BLaER1 (cell line): ENCODE measurements at regions not wholly inside any gene's neighbourhood (a gene's known extent, or its start where the extent isn't known, plus 50 kb on each side); places are given as distances from the start of the nearest gene placed in this dataset.
"Not testable (repeated sequence)": the region's sequence is repeated elsewhere in the genome, so short reads cannot be mapped to it uniquely, and the experiment has no call there.

ENCODE experiments used
- H3K27ac ChIP-seq: shearing (Covaris generic); formaldehyde crosslinking; 2 replicates; pipeline ENCODE4 v1.8.1; 2022
- H3K27me3 ChIP-seq: shearing (Covaris generic); formaldehyde crosslinking; 2 replicates; pipeline ENCODE4 v1.8.1; 2022
- H3K36me3 ChIP-seq: shearing (Covaris generic); formaldehyde crosslinking; 2 replicates; pipeline ENCODE4 v1.8.1; 2022
- H3K4me1 ChIP-seq: shearing (Covaris generic); formaldehyde crosslinking; 2 replicates; pipeline ENCODE4 v1.8.1; 2022
- H3K4me2 ChIP-seq: shearing (Covaris generic); formaldehyde crosslinking; 2 replicates; pipeline ENCODE4 v1.8.1; 2022
- H3K4me3 ChIP-seq: shearing (Covaris generic); formaldehyde crosslinking; 2 replicates; pipeline ENCODE4 v1.8.1; 2022
- H3K9ac ChIP-seq: shearing (Covaris generic); formaldehyde crosslinking; 2 replicates; pipeline ENCODE4 v1.8.1; 2022
- H3K9me3 ChIP-seq: shearing (Covaris generic); formaldehyde crosslinking; 2 replicates; pipeline ENCODE4 v1.8.1; 2022
- H4K20me1 ChIP-seq: shearing (Covaris generic); formaldehyde crosslinking; 2 replicates; pipeline ENCODE4 v1.8.1; 2022

GRCh38 chr21:9862456-9862855 is 658.9 kb upstream of the TPTE start:
- peaks cover 41% of the 10 kb centered on the region for H3K9me3 ChIP-seq
- H3K27ac ChIP-seq, H3K27me3 ChIP-seq, H3K4me1 ChIP-seq, H3K4me3 ChIP-seq, H4K20me1 ChIP-seq, H3K4me2 ChIP-seq, H3K9ac ChIP-seq, H3K36me3 ChIP-seq: not testable (repeated sequence)

GRCh38 chr21:9867815-9868214 is 653.6 kb upstream of the TPTE start:
- H3K36me3 ChIP-seq, H4K20me1 ChIP-seq, H3K4me1 ChIP-seq, H3K9ac ChIP-seq, H3K4me3 ChIP-seq, H3K4me2 ChIP-seq, H3K27ac ChIP-seq, H3K27me3 ChIP-seq: not testable (repeated sequence)
- H3K9me3 ChIP-seq = peaks cover 30% of the 10 kb centered on the region

GRCh38 chr21:9873096-9873495 is 648.3 kb upstream of the TPTE start:
- H4K20me1 ChIP-seq, H3K4me3 ChIP-seq, H3K27me3 ChIP-seq, H3K9me3 ChIP-seq, H3K4me2 ChIP-seq, H3K9ac ChIP-seq, H3K27ac ChIP-seq, H3K36me3 ChIP-seq, H3K4me1 ChIP-seq: not testable (repeated sequence)

- H3K9ac ChIP-seq, H3K4me1 ChIP-seq, H3K36me3 ChIP-seq, H3K4me3 ChIP-seq, H3K4me2 ChIP-seq, H4K20me1 ChIP-seq, H3K27me3 ChIP-seq, H3K27ac ChIP-seq: not testable (repeated sequence)
- peaks cover 10% of the 10 kb centered on the region for H3K9me3 ChIP-seq
Observed at GRCh38 chr21:9874136-9874535, 647.2 kb upstream of the TPTE start.

- not testable (repeated sequence) for H4K20me1 ChIP-seq, H3K36me3 ChIP-seq, H3K4me3 ChIP-seq, H3K4me1 ChIP-seq, H3K27ac ChIP-seq, H3K4me2 ChIP-seq, H3K27me3 ChIP-seq, H3K9ac ChIP-seq
- peaks cover 41% of the 10 kb centered on the region for H3K9me3 ChIP-seq
Observed at GRCh38 chr21:9881430-9881829, 640.0 kb upstream of the TPTE start.

GRCh38 chr21:9883047-9883446 is 638.3 kb upstream of the TPTE start:
- H3K9me3 ChIP-seq = peaks cover 41% of the 10 kb centered on the region
- H3K27ac ChIP-seq, H3K4me3 ChIP-seq, H3K4me1 ChIP-seq, H3K36me3 ChIP-seq, H3K27me3 ChIP-seq, H3K9ac ChIP-seq, H3K4me2 ChIP-seq, H4K20me1 ChIP-seq: not testable (repeated sequence)

GRCh38 chr21:9883571-9884282 is 637.7 kb upstream of the TPTE start:
- not testable (repeated sequence) for H3K9ac ChIP-seq, H3K4me2 ChIP-seq, H3K4me1 ChIP-seq, H3K4me3 ChIP-seq, H4K20me1 ChIP-seq, H3K27me3 ChIP-seq, H3K36me3 ChIP-seq, H3K27ac ChIP-seq
- H3K9me3 ChIP-seq = peaks cover 34% of the 10 kb centered on the region

GRCh38 chr21:9888500-9888899 is 632.9 kb upstream of the TPTE start:
- H3K27ac ChIP-seq, H3K36me3 ChIP-seq, H3K4me3 ChIP-seq, H4K20me1 ChIP-seq, H3K9me3 ChIP-seq, H3K27me3 ChIP-seq, H3K4me2 ChIP-seq, H3K9ac ChIP-seq, H3K4me1 ChIP-seq: not testable (repeated sequence)

- H4K20me1 ChIP-seq, H3K9ac ChIP-seq, H3K4me1 ChIP-seq, H3K27me3 ChIP-seq, H3K36me3 ChIP-seq, H3K4me3 ChIP-seq, H3K27ac ChIP-seq, H3K9me3 ChIP-seq, H3K4me2 ChIP-seq: not testable (repeated sequence)
Observed at GRCh38 chr21:9903579-9903978, 617.8 kb upstream of the TPTE start.

- not testable (repeated sequence) for H3K27ac ChIP-seq, H3K27me3 ChIP-seq, H3K9ac ChIP-seq, H4K20me1 ChIP-seq, H3K36me3 ChIP-seq, H3K4me2 ChIP-seq, H3K4me1 ChIP-seq, H3K4me3 ChIP-seq, H3K9me3 ChIP-seq
Observed at GRCh38 chr21:9914135-9914534, 607.2 kb upstream of the TPTE start.

- H3K9me3 ChIP-seq = not testable (repeated sequence)
Observed at GRCh38 chr21:9919446-9919845, 601.9 kb upstream of the TPTE start.

GRCh38 chr21:9943639-9944038 is 577.7 kb upstream of the TPTE start:
- H3K4me3 ChIP-seq, H3K4me2 ChIP-seq, H3K36me3 ChIP-seq, H3K4me1 ChIP-seq, H3K27ac ChIP-seq, H3K9ac ChIP-seq, H3K27me3 ChIP-seq, H3K9me3 ChIP-seq, H4K20me1 ChIP-seq: not testable (repeated sequence)

More at GRCh38 chr21:9919446-9919845, 601.9 kb upstream of the TPTE start:
- H3K36me3 ChIP-seq, H3K4me1 ChIP-seq, H3K4me2 ChIP-seq, H3K9ac ChIP-seq, H3K27ac ChIP-seq, H4K20me1 ChIP-seq, H3K4me3 ChIP-seq, H3K27me3 ChIP-seq: not testable (repeated sequence)

- H3K9me3 ChIP-seq, H3K27me3 ChIP-seq, H3K4me2 ChIP-seq, H3K4me1 ChIP-seq, H3K4me3 ChIP-seq, H3K9ac ChIP-seq, H3K27ac ChIP-seq, H3K36me3 ChIP-seq, H4K20me1 ChIP-seq: not testable (repeated sequence)
Observed at GRCh38 chr21:9946057-9946456, 575.3 kb upstream of the TPTE start.

GRCh38 chr21:9949510-9950289 is 571.7 kb upstream of the TPTE start:
- H3K4me2 ChIP-seq, H3K9me3 ChIP-seq, H4K20me1 ChIP-seq, H3K9ac ChIP-seq, H3K4me1 ChIP-seq, H3K27ac ChIP-seq, H3K4me3 ChIP-seq, H3K27me3 ChIP-seq, H3K36me3 ChIP-seq: not testable (repeated sequence)

GRCh38 chr21:9950363-9950762 is 571.0 kb upstream of the TPTE start:
- not testable (repeated sequence) for H3K9me3 ChIP-seq, H3K4me3 ChIP-seq, H3K9ac ChIP-seq, H3K4me2 ChIP-seq, H4K20me1 ChIP-seq, H3K27me3 ChIP-seq, H3K4me1 ChIP-seq, H3K27ac ChIP-seq, H3K36me3 ChIP-seq
